Neural progenitor cell (in vitro differentiated cells): ENCODE measurements at regions not wholly inside any gene's neighbourhood (a gene's known extent, or its start where the extent isn't known, plus 50 kb on each side); places are given as distances from the start of the nearest gene placed in this dataset.

Source experiments
- DNase-seq: peaks from one replicate; pipeline ENCODE4 v3.0.0-alpha.2; 2016; ENCODE audit warnings: low spot score
- H2AFZ ChIP-seq: fragments of 200-600 bp; sonication (generic); replicated peaks from 2 replicates; pipeline ENCODE4 v1.6.1; 2016; ENCODE audit warnings: antibody characterized with exemption
- H3F3A ChIP-seq: fragments of 200-600 bp; sonication (generic); 2 replicates; pipeline ENCODE4 v1.6.1; 2016; ENCODE audit warnings: antibody characterized with exemption, low read depth
- H3K27ac ChIP-seq: fragments of 200-600 bp; sonication (generic); 2 replicates; pipeline ENCODE4 v1.5.1; 2016; ENCODE audit warnings: mild to moderate bottlenecking
- H3K27me3 ChIP-seq: fragments of 200-600 bp; sonication (generic); 2 replicates; pipeline ENCODE4 v1.6.1; 2016; ENCODE audit warnings: mild to moderate bottlenecking, moderate library complexity
- H3K36me3 ChIP-seq: fragments of 200-600 bp; sonication (generic); 2 replicates; pipeline ENCODE4 v1.5.1; 2016
- H3K4me1 ChIP-seq: fragments of 200-600 bp; sonication (generic); 2 replicates; pipeline ENCODE4 v1.6.1; 2016; ENCODE audit warnings: mixed run types
- H3K4me2 ChIP-seq: fragments of 200-600 bp; sonication (generic); 2 replicates; pipeline ENCODE4 v1.6.1; 2016
- H3K4me3 ChIP-seq: fragments of 200-600 bp; sonication (generic); 2 replicates; pipeline ENCODE4 v1.5.1; 2016
- H3K79me2 ChIP-seq: fragments of 200-600 bp; sonication (generic); 2 replicates; pipeline ENCODE4 v1.6.1; 2016; ENCODE audit warnings: low read depth
- H3K9ac ChIP-seq: fragments of 200-600 bp; sonication (generic); 2 replicates; pipeline ENCODE4 v1.6.1; 2016
- H3K9me3 ChIP-seq: fragments of 200-600 bp; sonication (generic); 2 replicates; pipeline ENCODE4 v1.5.1; 2016; ENCODE audit warnings: low read depth
- H4K20me1 ChIP-seq: fragments of 200-600 bp; sonication (generic); 2 replicates; pipeline ENCODE4 v1.6.1; 2016; ENCODE audit warnings: low read depth
- H3K27ac Mint-ChIP-seq: 3 replicates; pipeline ENCODE4 v1.8.0; 2021; ENCODE audit warnings: mixed read lengths
- H3K27me3 Mint-ChIP-seq: 2 replicates; pipeline ENCODE4 v1.8.0; 2022; ENCODE audit warnings: low read depth, mild to moderate bottlenecking, inconsistent platforms, moderate library complexity, mixed read lengths; ENCODE audit not compliant: insufficient read depth
- H3K36me3 Mint-ChIP-seq: 3 replicates; pipeline ENCODE4 v1.8.0; 2021; ENCODE audit warnings: mixed read lengths
- H3K4me1 Mint-ChIP-seq: 3 replicates; pipeline ENCODE4 v1.8.0; 2021; ENCODE audit warnings: mixed read lengths
- H3K4me3 Mint-ChIP-seq: 3 replicates; pipeline ENCODE4 v1.8.0; 2021; ENCODE audit warnings: mild to moderate bottlenecking, moderate library complexity, mixed read lengths
- H3K9me3 Mint-ChIP-seq: 3 replicates; pipeline ENCODE4 v1.8.0; 2020; ENCODE audit warnings: mixed read lengths
- CTCF ChIP-seq: fragments of 200-600 bp; sonication (generic); IDR thresholded peaks from 2 replicates; pipeline ENCODE4 v1.5.1; 2017; ENCODE audit warnings: antibody characterized with exemption, mild to moderate bottlenecking
- EZH2 ChIP-seq: fragments of 200-600 bp; sonication (generic); IDR thresholded peaks from 2 replicates; pipeline ENCODE4 v1.6.1; 2017; ENCODE audit warnings: antibody characterized with exemption, mild to moderate bottlenecking, moderate library complexity
- EZH2phosphoT487 ChIP-seq: fragments of 200-600 bp; sonication (generic); IDR thresholded peaks from 2 replicates; pipeline ENCODE4 v1.6.1; 2017; ENCODE audit warnings: antibody characterized with exemption

GRCh38 chr21:33991133-33991532, 75.5 kb upstream of the ATP5PO start:
- H3K4me1 ChIP-seq = peaks cover 7% of the 10 kb centered on the region
- no peaks in the 10 kb centered on the region for H3K79me2 ChIP-seq
- H3K27me3 ChIP-seq = no peaks in the 10 kb centered on the region
- DNase-seq = no peak
- Mint-ChIP-seq H3K27ac (no peak overlapping the region), H3K36me3 (no peaks in the 10 kb centered on the region), H3K4me3 (no peak overlapping the region), H3K27me3 (peaks cover 16% of the 10 kb centered on the region), H3K9me3 (peaks cover 6% of the 10 kb centered on the region), H3K4me1 (peaks cover 10% of the 10 kb centered on the region)
- no peak overlapping the region for H3K27ac ChIP-seq
- H2AFZ ChIP-seq = no peak overlapping the region
- H3K36me3 ChIP-seq = no peaks in the 10 kb centered on the region
- no peak overlapping the region for H3K4me3 ChIP-seq
- H4K20me1 ChIP-seq = no peaks in the 10 kb centered on the region
- peaks cover 9% of the 10 kb centered on the region for H3F3A ChIP-seq
- TF ChIP-seq EZH2 (no peak), EZH2phosphoT487 (no peak), CTCF (no peak)
- no peak overlapping the region for H3K9ac ChIP-seq
- no peak overlapping the region for H3K4me2 ChIP-seq
- no peaks in the 10 kb centered on the region for H3K9me3 ChIP-seq

- H3K9ac ChIP-seq = no peak overlapping the region
- H3F3A ChIP-seq = peaks cover 9% of the 10 kb centered on the region
- H3K4me3 ChIP-seq = no peak overlapping the region
- no peak overlapping the region for H2AFZ ChIP-seq
- no peaks in the 10 kb centered on the region for H3K79me2 ChIP-seq
- no peak overlapping the region for H3K4me2 ChIP-seq
- no peaks in the 10 kb centered on the region for H3K27me3 ChIP-seq
- no peaks in the 10 kb centered on the region for H3K9me3 ChIP-seq
- DNase-seq = no peak
- TF ChIP-seq EZH2 = no peak
- no peak for TF ChIP-seq CTCF
- no peak for TF ChIP-seq EZH2phosphoT487
- H3K4me1 Mint-ChIP-seq = peaks cover 18% of the 10 kb centered on the region
- H3K36me3 Mint-ChIP-seq = no peaks in the 10 kb centered on the region
- peaks cover 6% of the 10 kb centered on the region for H3K9me3 Mint-ChIP-seq
- H3K27ac Mint-ChIP-seq = no peak overlapping the region
- H3K27me3 Mint-ChIP-seq = peaks cover 18% of the 10 kb centered on the region
- H3K27ac ChIP-seq = no peak overlapping the region
- H3K4me1 ChIP-seq = peaks cover 10% of the 10 kb centered on the region
- no peaks in the 10 kb centered on the region for H3K36me3 ChIP-seq
- no peaks in the 10 kb centered on the region for H4K20me1 ChIP-seq
- no peak overlapping the region for H3K4me3 Mint-ChIP-seq
Observed at GRCh38 chr21:33989440-33989839, 73.8 kb upstream of the ATP5PO start.

GRCh38 chr21:33988237-33989017, 72.8 kb upstream of the ATP5PO start:
- Mint-ChIP-seq H3K4me1 (peaks cover 19% of the 10 kb centered on the region), H3K36me3 (no peaks in the 10 kb centered on the region), H3K9me3 (peaks cover 3% of the 10 kb centered on the region), H3K4me3 (no peak overlapping the region), H3K27me3 (peaks cover 18% of the 10 kb centered on the region), H3K27ac (no peak overlapping the region)
- no peak for DNase-seq
- no peak for TF ChIP-seq CTCF
- TF ChIP-seq EZH2 = no peak
- TF ChIP-seq EZH2phosphoT487 = no peak
- H3K27me3 ChIP-seq = no peaks in the 10 kb centered on the region
- H3F3A ChIP-seq = peaks cover 9% of the 10 kb centered on the region
- no peaks in the 10 kb centered on the region for H3K9me3 ChIP-seq
- no peak overlapping the region for H3K27ac ChIP-seq
- H3K36me3 ChIP-seq = no peaks in the 10 kb centered on the region
- H3K4me3 ChIP-seq = no peak overlapping the region
- H3K4me1 ChIP-seq = peaks cover 10% of the 10 kb centered on the region
- peak overlapping the region; percentile 29 for H2AFZ ChIP-seq
- H4K20me1 ChIP-seq = no peaks in the 10 kb centered on the region
- H3K79me2 ChIP-seq = no peaks in the 10 kb centered on the region
- H3K9ac ChIP-seq = no peak overlapping the region
- no peak overlapping the region for H3K4me2 ChIP-seq
